Esophagus muscularis mucosa (tissue), 4 donors: ENCODE measurements at regions not wholly inside any gene's neighbourhood (a gene's known extent, or its start where the extent isn't known, plus 50 kb on each side); places are given as distances from the start of the nearest gene placed in this dataset.

Source experiments
- DNase-seq: peaks from one replicate; pipeline ENCODE4 v3.0.0-alpha.2; 2017; ENCODE audit errors: extremely low spot score
- H3K27ac ChIP-seq, 4 donors: fragments of 200-600 bp; sonication (generic); replicated peaks in 1 of 4; 1 replicate in 3 of 4; 2 replicates in 1 of 4; pipeline ENCODE4 v1.5.1; 2016 to 2019; ENCODE audit warnings: mild to moderate bottlenecking in 1 of 4
- H3K27me3 ChIP-seq, 4 donors: fragments of 200-600 bp; sonication (generic); one replicate each; pipeline versions ENCODE4 v1.5.1 to v1.6.0; 2016 to 2019
- H3K36me3 ChIP-seq, 4 donors: fragments of 200-600 bp; sonication (generic); one replicate each; pipeline ENCODE4 v1.5.1; 2016 to 2019
- H3K4me1 ChIP-seq, 4 donors: fragments of 200-600 bp; sonication (generic); one replicate each; pipeline ENCODE4 v1.5.1; 2016 to 2019
- H3K4me3 ChIP-seq, 4 donors: fragments of 200-600 bp; sonication (generic); 1 replicate in 2 of 4; 2 replicates in 2 of 4; pipeline ENCODE4 v1.5.1; 2016 to 2019; ENCODE audit warnings: mild to moderate bottlenecking in 4 of 4, moderate library complexity in 1 of 4
- H3K9me3 ChIP-seq, 4 donors: fragments of 200-600 bp; sonication (generic); 1 replicate in 3 of 4; 2 replicates in 1 of 4; pipeline ENCODE4 v1.5.1; 2016 to 2019
- CTCF ChIP-seq, 3 experiments: fragments of 200-600 bp in 2 of 3; fragments of 450-650 bp in 1 of 3; sonication (generic) in 2 of 3; IDR thresholded peaks; one replicate each; pipeline ENCODE4 v1.5.1; 2017 to 2019; ENCODE audit warnings: antibody characterized with exemption in 3 of 3, mild to moderate bottlenecking in 2 of 3, moderate library complexity in 1 of 3
- EP300 ChIP-seq: sonication (generic); formaldehyde crosslinking; IDR thresholded peaks from one replicate; pipeline ENCODE4 v1.6.1; 2017; ENCODE audit warnings: antibody characterized with exemption
- POLR2A ChIP-seq: fragments of 450-650 bp; IDR thresholded peaks from one replicate; pipeline ENCODE4 v1.6.1; 2017; ENCODE audit warnings: antibody characterized with exemption, moderate library complexity, mild to moderate bottlenecking, low read depth
- POLR2AphosphoS5 ChIP-seq, 2 donors: sonication (generic); formaldehyde crosslinking; IDR thresholded peaks; one replicate each; pipeline ENCODE4 v1.6.1; 2017; ENCODE audit warnings: antibody characterized with exemption in 2 of 2
- WGBS: methylation state at CpG from one replicate; pipeline ENCODE4 v1.1.5; 2018; 5-methylcytosine and 5-hydroxymethylcytosine counted together
- intact Hi-C: fragments of 100-400 bp; cut with DNase I; formaldehyde crosslinking; loops from one replicate; pipeline ENCODE4 v1.15.1; 2023

- Histone ChIP-seq H3K4me1 (no peaks in the 10 kb centered on the region), H3K27ac (no peak overlapping the region), H3K36me3 (no peaks in the 10 kb centered on the region), H3K9me3 (no peaks in the 10 kb centered on the region), H3K4me3 (no peak overlapping the region), H3K27me3 (no peaks in the 10 kb centered on the region)
- 89% methylated on average over 4 of the region's 4 CpGs for WGBS
- TF ChIP-seq POLR2AphosphoS5 (IDR thresholded peaks at IDR 0.05), result no peak
- intact Hi-C loops, result no loop called here
- no peak for DNase-seq
Measured at GRCh38 chr9:82675102-82675501, 387.8 kb downstream of the RASEF start.

DNA sequence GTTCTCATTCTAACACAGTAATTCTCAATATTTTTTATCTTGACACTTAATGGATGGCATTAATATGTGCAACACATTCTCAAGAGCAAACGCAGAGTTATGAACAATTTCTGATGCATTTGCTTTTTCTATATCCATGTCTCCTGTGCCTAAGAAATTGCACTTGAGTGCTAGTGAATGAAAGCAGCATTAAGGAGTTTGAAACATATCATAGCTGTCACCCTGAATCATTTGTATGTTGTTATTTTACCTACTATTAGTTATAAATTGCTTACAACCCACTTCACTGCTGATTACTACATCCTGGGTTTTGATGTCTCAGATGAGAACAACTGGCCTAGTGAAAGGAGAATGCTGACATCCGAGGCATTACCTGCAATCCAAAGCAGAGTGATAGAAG lies 387.3 kb downstream of the RASEF start:
- Histone ChIP-seq H3K4me1 (no peaks in the 10 kb centered on the region), H3K27ac (no peak overlapping the region), H3K4me3 (no peak overlapping the region), H3K36me3 (no peaks in the 10 kb centered on the region), H3K9me3 (no peaks in the 10 kb centered on the region), H3K27me3 (no peaks in the 10 kb centered on the region)
- intact Hi-C loops, result no loop called here
- TF ChIP-seq CTCF (IDR thresholded peaks at IDR 0.05) (no peak), POLR2A (no peak), POLR2AphosphoS5 (IDR thresholded peaks at IDR 0.05) (no peak), EP300 (no peak)
- 69% methylated on average over 2 of the region's 2 CpGs for WGBS
- DNase-seq, result no peak

DNA sequence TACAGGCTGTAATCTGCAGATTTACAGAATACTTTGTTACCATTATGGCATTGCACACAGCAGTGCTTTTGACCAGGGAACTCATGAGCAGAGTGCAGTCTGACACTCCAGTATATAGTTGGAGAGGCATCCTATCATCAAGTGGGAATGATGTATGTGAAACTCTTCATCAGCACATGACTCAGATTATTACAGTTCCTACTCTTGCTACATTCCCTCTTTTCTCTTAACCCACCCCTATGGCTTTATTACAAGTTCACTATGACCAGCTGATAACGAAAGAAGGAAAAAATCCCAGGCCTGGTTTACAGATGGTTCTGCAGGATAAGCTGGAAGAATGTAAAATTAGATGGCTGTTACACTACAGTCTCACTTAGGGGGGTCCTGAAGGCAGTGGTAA lies 385.9 kb downstream of the RASEF start:
- Histone ChIP-seq H3K4me1 (no peaks in the 10 kb centered on the region), H3K36me3 (no peaks in the 10 kb centered on the region), H3K27ac (no peak overlapping the region), H3K9me3 (no peaks in the 10 kb centered on the region), H3K27me3 (no peaks in the 10 kb centered on the region), H3K4me3 (no peak overlapping the region)
- TF ChIP-seq EP300 (no peak), CTCF (IDR thresholded peaks at IDR 0.05) (no peak), POLR2A (no peak), POLR2AphosphoS5 (IDR thresholded peaks at IDR 0.05) (no peak)
- no peak for DNase-seq
- intact Hi-C loops, result no loop called here
- WGBS, result 96% methylated on average over 1 of the region's 1 CpG

- no peak for DNase-seq
- WGBS, result 100% methylated on average over 2 of the region's 2 CpGs
- intact Hi-C loops, result no loop called here
Measured at GRCh38 chr9:82679472-82679871, 383.5 kb downstream of the RASEF start.

GRCh38 chr9:82680179-82680935 lies 382.6 kb downstream of the RASEF start:
- intact Hi-C loops, result no loop called here
- no peak for TF ChIP-seq POLR2A
- TF ChIP-seq EP300, result no peak
- no peak for TF ChIP-seq CTCF (IDR thresholded peaks at IDR 0.05)
- TF ChIP-seq POLR2AphosphoS5 (IDR thresholded peaks at IDR 0.05), result no peak
- no peaks in the 10 kb centered on the region for H3K4me1 ChIP-seq
- no peaks in the 10 kb centered on the region for H3K27me3 ChIP-seq
- DNase-seq, result no peak
- no peaks in the 10 kb centered on the region for H3K9me3 ChIP-seq
- H3K36me3 ChIP-seq, result no peaks in the 10 kb centered on the region
- 66% methylated on average over 13 of the region's 13 CpGs for WGBS
- H3K27ac ChIP-seq, result no peak overlapping the region
- no peak overlapping the region for H3K4me3 ChIP-seq

More at GRCh38 chr9:82679472-82679871, 383.5 kb downstream of the RASEF start:
- no peaks in the 10 kb centered on the region for H3K36me3 ChIP-seq
- H3K4me1 ChIP-seq, result no peaks in the 10 kb centered on the region
- no peak overlapping the region for H3K4me3 ChIP-seq
- H3K9me3 ChIP-seq, result no peaks in the 10 kb centered on the region
- TF ChIP-seq POLR2A (no peak), POLR2AphosphoS5 (IDR thresholded peaks at IDR 0.05) (no peak), CTCF (IDR thresholded peaks at IDR 0.05) (no peak)
- no peaks in the 10 kb centered on the region for H3K27me3 ChIP-seq
- no peak overlapping the region for H3K27ac ChIP-seq
